OCI-LY1 (cell line): ENCODE measurements at regions not wholly inside any gene's neighbourhood (a gene's known extent, or its start where the extent isn't known, plus 50 kb on each side); places are given as distances from the start of the nearest gene placed in this dataset.

Experiments
- H2AFZ ChIP-seq: fragments of 200-600 bp; sonication (generic), shearing (Covaris generic); 2 replicates; pipeline ENCODE4 v1.6.0; 2014; ENCODE audit warnings: antibody characterized with exemption, mild to moderate bottlenecking, low read length
- H3F3A ChIP-seq: fragments of 200-600 bp; sonication (generic), shearing (Covaris generic); 2 replicates; pipeline ENCODE4 v1.6.0; 2014; ENCODE audit warnings: mild to moderate bottlenecking, antibody characterized with exemption, low read length, moderate library complexity; ENCODE audit not compliant: insufficient read depth
- H3K27ac ChIP-seq: fragments of 200-600 bp; sonication (generic); 2 replicates; pipeline ENCODE4 v1.5.1; 2014; ENCODE audit warnings: low read length, mixed run types, mild to moderate bottlenecking, low read depth; ENCODE audit not compliant: poor library complexity, severe bottlenecking
- H3K27me3 ChIP-seq: fragments of 200-600 bp; sonication (generic); 2 replicates; pipeline ENCODE4 v1.6.0; 2014; ENCODE audit warnings: antibody characterized with exemption, mild to moderate bottlenecking, low read length, moderate library complexity; ENCODE audit not compliant: insufficient read depth
- H3K36me3 ChIP-seq: fragments of 200-600 bp; sonication (generic); 2 replicates; pipeline ENCODE4 v1.6.1; 2014; ENCODE audit warnings: mild to moderate bottlenecking, antibody characterized with exemption, low read length, moderate library complexity, mixed read lengths; ENCODE audit not compliant: insufficient read depth
- H3K4me1 ChIP-seq: fragments of 200-600 bp; sonication (generic); 2 replicates; pipeline ENCODE4 v1.5.1; 2014; ENCODE audit warnings: mild to moderate bottlenecking, low read length, moderate library complexity; ENCODE audit not compliant: insufficient read depth, severe bottlenecking
- H3K4me2 ChIP-seq: fragments of 200-600 bp; sonication (generic), shearing (Covaris generic); 2 replicates; pipeline ENCODE4 v1.6.1; 2014; ENCODE audit warnings: low read length
- H3K4me3 ChIP-seq: fragments of 200-600 bp; sonication (generic); 2 replicates; pipeline ENCODE4 v1.5.1; 2014; ENCODE audit warnings: low read length, low read depth, mild to moderate bottlenecking, mixed read lengths; ENCODE audit not compliant: poor library complexity, severe bottlenecking
- H3K79me2 ChIP-seq: fragments of 200-600 bp; shearing (Covaris generic); 2 replicates; pipeline ENCODE4 v1.6.1; 2016; ENCODE audit warnings: mixed run types, low read length, mixed read lengths; ENCODE audit not compliant: insufficient read depth
- H3K9ac ChIP-seq: fragments of 200-600 bp; sonication (generic), shearing (Covaris generic); 2 replicates; pipeline ENCODE4 v1.6.1; 2014; ENCODE audit warnings: mild to moderate bottlenecking, low read length, mixed read lengths
- H3K9me2 ChIP-seq: fragments of 200-600 bp; sonication (generic), shearing (Covaris generic); 2 replicates; pipeline ENCODE4 v1.6.1; 2014; ENCODE audit warnings: low read depth, mild to moderate bottlenecking, low read length, mixed read lengths
- H3K9me3 ChIP-seq: fragments of 200-600 bp; shearing (Covaris generic); 2 replicates; pipeline ENCODE4 v1.6.1; 2014; ENCODE audit warnings: low read length, mixed read lengths
- H4K20me1 ChIP-seq: fragments of 200-600 bp; sonication (generic), shearing (Covaris generic); 2 replicates; pipeline ENCODE4 v1.6.0; 2016; ENCODE audit warnings: mild to moderate bottlenecking, low read length; ENCODE audit not compliant: insufficient read depth
- EZH2 ChIP-seq: fragments of 200-600 bp; sonication (generic), shearing (Covaris generic); IDR thresholded peaks from 2 replicates; pipeline ENCODE4 v1.8.0; 2017; ENCODE audit warnings: borderline replicate concordance, mixed run types, mild to moderate bottlenecking, antibody characterized with exemption, low read length, moderate library complexity, mixed read lengths
- TF ChIP-seq, protein P1 (sequence below): fragments of 200-600 bp; sonication (generic), shearing (Covaris generic); IDR thresholded peaks from 2 replicates; pipeline ENCODE4 v1.5.1; 2017; ENCODE audit warnings: mild to moderate bottlenecking, antibody characterized with exemption, low read length, moderate library complexity, mixed read lengths

DNA sequence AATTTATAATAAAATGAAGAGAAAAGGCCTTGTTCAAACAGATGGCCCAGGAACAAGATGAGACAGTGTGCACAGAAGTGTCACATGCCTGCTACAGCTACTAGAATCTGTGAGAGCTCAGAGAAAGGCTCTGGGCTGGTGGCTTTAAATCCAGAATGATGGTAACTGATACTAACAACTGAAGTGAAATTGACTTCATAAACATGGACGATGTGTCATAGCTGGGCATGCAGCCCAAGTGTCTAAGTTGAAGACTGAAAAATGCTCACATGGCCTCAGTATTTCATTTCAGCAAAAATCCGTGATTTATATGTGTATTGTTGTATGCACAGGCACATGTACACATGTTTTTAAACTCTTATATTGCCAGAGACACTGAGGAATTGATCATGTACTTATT, 208.3 kb upstream of the RUNX1 start:
- no peak overlapping the region for H3K27ac ChIP-seq
- H3K4me1 ChIP-seq, result peaks cover 26% of the 10 kb centered on the region
- TF ChIP-seq, protein P1, sequence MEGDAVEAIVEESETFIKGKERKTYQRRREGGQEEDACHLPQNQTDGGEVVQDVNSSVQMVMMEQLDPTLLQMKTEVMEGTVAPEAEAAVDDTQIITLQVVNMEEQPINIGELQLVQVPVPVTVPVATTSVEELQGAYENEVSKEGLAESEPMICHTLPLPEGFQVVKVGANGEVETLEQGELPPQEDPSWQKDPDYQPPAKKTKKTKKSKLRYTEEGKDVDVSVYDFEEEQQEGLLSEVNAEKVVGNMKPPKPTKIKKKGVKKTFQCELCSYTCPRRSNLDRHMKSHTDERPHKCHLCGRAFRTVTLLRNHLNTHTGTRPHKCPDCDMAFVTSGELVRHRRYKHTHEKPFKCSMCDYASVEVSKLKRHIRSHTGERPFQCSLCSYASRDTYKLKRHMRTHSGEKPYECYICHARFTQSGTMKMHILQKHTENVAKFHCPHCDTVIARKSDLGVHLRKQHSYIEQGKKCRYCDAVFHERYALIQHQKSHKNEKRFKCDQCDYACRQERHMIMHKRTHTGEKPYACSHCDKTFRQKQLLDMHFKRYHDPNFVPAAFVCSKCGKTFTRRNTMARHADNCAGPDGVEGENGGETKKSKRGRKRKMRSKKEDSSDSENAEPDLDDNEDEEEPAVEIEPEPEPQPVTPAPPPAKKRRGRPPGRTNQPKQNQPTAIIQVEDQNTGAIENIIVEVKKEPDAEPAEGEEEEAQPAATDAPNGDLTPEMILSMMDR, result no peak
- no peak for TF ChIP-seq EZH2
- no peak overlapping the region for H3K9ac ChIP-seq
- H3K79me2 ChIP-seq, result no peaks in the 10 kb centered on the region
- no peaks in the 10 kb centered on the region; the same call in 1 of the 2 replicates for H3K36me3 ChIP-seq
- no peaks in the 10 kb centered on the region for H3K9me2 ChIP-seq
- no peaks in the 10 kb centered on the region for H4K20me1 ChIP-seq
- peak overlapping the region; percentile 76; the same call in 1 of the 2 replicates for H2AFZ ChIP-seq
- H3K9me3 ChIP-seq, result no peaks in the 10 kb centered on the region
- H3K27me3 ChIP-seq, result no peaks in the 10 kb centered on the region
- H3K4me3 ChIP-seq, result no peak overlapping the region
- no peak overlapping the region for H3K4me2 ChIP-seq
- H3F3A ChIP-seq, result no peaks in the 10 kb centered on the region

DNA sequence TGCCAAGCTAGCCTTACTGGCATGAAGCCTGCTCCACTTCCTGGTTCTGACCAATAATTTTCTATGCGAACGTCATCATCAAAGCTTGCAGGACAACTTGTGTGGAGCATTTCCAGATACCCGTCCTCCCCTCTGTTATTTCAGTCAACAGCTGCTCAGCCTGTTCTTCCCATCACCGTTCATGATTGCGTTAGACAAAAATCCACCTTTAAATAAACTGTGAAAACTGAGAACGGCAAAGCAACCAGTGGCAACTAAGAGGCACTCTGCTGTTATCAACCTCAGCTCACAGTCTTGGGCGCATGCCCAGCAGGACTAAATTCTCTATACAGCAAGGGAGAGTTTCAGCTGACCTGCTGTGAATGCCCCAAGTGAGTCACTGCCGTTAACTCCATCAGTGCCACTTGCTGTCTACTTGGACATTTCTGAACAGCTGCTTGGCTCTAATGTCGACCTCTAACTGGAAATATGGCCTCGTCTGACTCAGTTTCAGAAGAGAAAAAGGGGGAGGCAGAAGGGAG, 207.4 kb upstream of the RUNX1 start:
- H3K9me2 ChIP-seq, result no peaks in the 10 kb centered on the region
- no peaks in the 10 kb centered on the region for H3F3A ChIP-seq
- no peaks in the 10 kb centered on the region for H3K79me2 ChIP-seq
- H3K4me1 ChIP-seq, result peaks cover 26% of the 10 kb centered on the region
- no peaks in the 10 kb centered on the region for H3K9me3 ChIP-seq
- peak overlapping the region; percentile 1 for H3K4me3 ChIP-seq
- no peak overlapping the region for H3K9ac ChIP-seq
- no peaks in the 10 kb centered on the region; the same call in 1 of the 2 replicates for H3K36me3 ChIP-seq
- H3K4me2 ChIP-seq, result peak overlapping the region; percentile 15; the same call in 1 of the 2 replicates
- H3K27me3 ChIP-seq, result no peaks in the 10 kb centered on the region
- H4K20me1 ChIP-seq, result no peaks in the 10 kb centered on the region
- no peak overlapping the region for H3K27ac ChIP-seq
- peak overlapping the region; percentile 76 for H2AFZ ChIP-seq
- no peak for TF ChIP-seq EZH2
- TF ChIP-seq, protein P1, result no peak

DNA sequence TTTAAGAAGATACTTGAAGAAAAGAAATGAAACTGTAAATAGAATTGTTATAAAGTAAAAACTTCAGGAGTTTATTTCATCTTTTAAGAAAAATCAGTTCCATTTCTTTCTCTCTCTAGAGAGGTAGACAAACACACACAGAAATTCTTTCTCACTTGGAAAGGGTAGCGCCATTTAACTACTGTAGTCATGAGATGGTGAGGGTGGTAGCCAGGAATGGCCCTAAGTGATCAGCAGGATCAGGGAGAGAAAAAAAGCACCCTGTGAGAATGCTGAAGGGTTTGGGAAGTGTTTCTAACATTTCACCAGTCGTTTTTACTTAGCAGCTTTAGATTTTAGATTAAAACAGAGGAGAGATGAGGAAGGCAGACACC, 205.7 kb upstream of the RUNX1 start:
- Histone ChIP-seq H3K79me2 (no peaks in the 10 kb centered on the region), H3F3A (no peaks in the 10 kb centered on the region), H2AFZ (no peak overlapping the region), H3K4me3 (no peak overlapping the region), H3K27me3 (no peaks in the 10 kb centered on the region), H3K9me3 (peaks cover 11% of the 10 kb centered on the region), H3K36me3 (no peaks in the 10 kb centered on the region; the same call in 1 of the 2 replicates), H3K9me2 (no peaks in the 10 kb centered on the region), H3K9ac (no peak overlapping the region), H3K27ac (no peak overlapping the region), H4K20me1 (no peaks in the 10 kb centered on the region), H3K4me2 (no peak overlapping the region), H3K4me1 (peaks cover 26% of the 10 kb centered on the region)
- no peak for TF ChIP-seq EZH2
- TF ChIP-seq, protein P1, result no peak
